ENCODE measurements at regions not wholly inside any gene's neighbourhood (a gene's known extent, or its start where the extent isn't known, plus 50 kb on each side); places are given as distances from the start of the nearest gene placed in this dataset.

- POLR2A ChIA-PET: no interaction called here
- Histone ChIP-seq H3K27me3 (replicated peaks in 1 of 2; ENCODE audit: control insufficient read depth in 2 of 2, insufficient read depth in 2 of 2, low read length in 1 of 2) (no peaks in the 10 kb centered on the region), H3K79me2 (ENCODE audit: control insufficient read depth, insufficient read depth, low read length) (no peaks in the 10 kb centered on the region), H3K9ac (ENCODE audit: control insufficient read depth, insufficient read depth, low read length) (no peak overlapping the region), H3K4me2 (ENCODE audit: control insufficient read depth, insufficient read depth) (no peak overlapping the region), H3K36me3 (ENCODE audit: control insufficient read depth in 2 of 2, insufficient read depth in 2 of 2, low read length in 1 of 2) (no peaks in the 10 kb centered on the region), H4K20me1 (ENCODE audit: control insufficient read depth, insufficient read depth) (no peaks in the 10 kb centered on the region), H3K27ac (ENCODE audit: control insufficient read depth, insufficient read depth) (no peak overlapping the region), H3K4me1 (ENCODE audit: control insufficient read depth, insufficient read depth, low read length) (no peaks in the 10 kb centered on the region), H3K9me3 (replicated peaks; ENCODE audit: control insufficient read depth, insufficient read depth, low read length) (no peaks in the 10 kb centered on the region), H2AFZ (ENCODE audit: control insufficient read depth, low read depth, low read length) (no peak overlapping the region), H3K4me3 (no peak overlapping the region)
- intact Hi-C loops (cut with micrococcal nuclease; ENCODE audit: unreplicated experiment): no loop called here
- RAD21 ChIA-PET (ENCODE audit: unreplicated experiment): no interaction called here
- in situ Hi-C loops (cut with MboI): no loop called here
- no peak for DNase-seq (ENCODE audit: low read depth, low spot score)
- TF ChIP-seq SKIL (IDR thresholded peaks at IDR 0.05; ENCODE audit: low read depth, poor library complexity, severe bottlenecking): no peak
- TF ChIP-seq ATF7 (IDR thresholded peaks at IDR 0.05; ENCODE audit: low read depth): no peak
- WGBS (ENCODE audit: insufficient coverage, insufficient replicate concordance, low lambda C conversion rate, missing lambda C conversion rate): 15% methylated on average over 3 of the region's 3 CpGs
- CTCF ChIA-PET: no interaction called here
- SMC1A ChIA-PET (ENCODE audit: uncharacterized antibody, unreplicated experiment): interaction anchor here (0.9 kb wide), 1 partner anchor 42 kb away, joined by 3 read pairs; no protein-coding TSS in a partner anchor
- ATAC-seq: no peak
- no TSS peak for BruUV-seq (replicated peaks)
- FAIRE-seq: no peak
Measured at GRCh38 chr5:93087326-93087725, 493.7 kb downstream of the NR2F1-AS1 start.

- H3K4me2 ChIP-seq (ENCODE audit: control insufficient read depth, insufficient read depth): no peak overlapping the region
- no peak for TF ChIP-seq CTCF (IDR thresholded peaks at IDR 0.05 in 2 of 3, conservative IDR thresholded peaks at IDR 0.05 in 1 of 3; ENCODE audit: control insufficient read depth in 2 of 3, extremely low read depth in 1 of 3, insufficient read depth in 1 of 3, low read depth in 3 of 3, low read length in 3 of 3)
- TF ChIP-seq BMI1 (IDR thresholded peaks at IDR 0.05; ENCODE audit: borderline replicate concordance): no peak
- H3K79me2 ChIP-seq (ENCODE audit: control insufficient read depth, insufficient read depth, low read length): no peaks in the 10 kb centered on the region
- H3K9ac ChIP-seq (ENCODE audit: control insufficient read depth, insufficient read depth, low read length): no peak overlapping the region
- peaks cover 6% of the 10 kb centered on the region for H3K4me1 ChIP-seq (ENCODE audit: control insufficient read depth, insufficient read depth, low read length)
- no peaks in the 10 kb centered on the region for H3K27me3 ChIP-seq (replicated peaks in 1 of 2; ENCODE audit: control insufficient read depth in 2 of 2, insufficient read depth in 2 of 2, low read length in 1 of 2)
- in situ Hi-C loops (cut with MboI) (no loop called here), intact Hi-C loops (cut with micrococcal nuclease; ENCODE audit: unreplicated experiment) (no loop called here)
- POLR2A ChIA-PET: no interaction called here
- FAIRE-seq: no peak
- ATAC-seq: no peak
- RAD21 ChIA-PET (ENCODE audit: unreplicated experiment): no interaction called here
- no peak for DNase-seq (ENCODE audit: low read depth, low spot score)
- H3K9me3 ChIP-seq (replicated peaks; ENCODE audit: control insufficient read depth, insufficient read depth, low read length): no peaks in the 10 kb centered on the region
- no peaks in the 10 kb centered on the region for H4K20me1 ChIP-seq (ENCODE audit: control insufficient read depth, insufficient read depth)
- no peak overlapping the region for H3K4me3 ChIP-seq
- no TSS peak for BruUV-seq (replicated peaks)
- SMC1A ChIA-PET (ENCODE audit: uncharacterized antibody, unreplicated experiment): no interaction called here
- H2AFZ ChIP-seq (ENCODE audit: control insufficient read depth, low read depth, low read length): no peak overlapping the region
- H3K27ac ChIP-seq (ENCODE audit: control insufficient read depth, insufficient read depth): no peak overlapping the region
- H3K36me3 ChIP-seq (ENCODE audit: control insufficient read depth in 2 of 2, insufficient read depth in 2 of 2, low read length in 1 of 2): no peaks in the 10 kb centered on the region
- CTCF ChIA-PET: no interaction called here
- 0% methylated on average over 2 of the region's 2 CpGs for WGBS (ENCODE audit: insufficient coverage, insufficient replicate concordance, low lambda C conversion rate, missing lambda C conversion rate)
Measured at GRCh38 chr5:93082981-93083380, 498.0 kb downstream of the NR2F1-AS1 start.

All from GM12878 (cell line).